ENCODE measurements at regions not wholly inside any gene's neighbourhood (a gene's known extent, or its start where the extent isn't known, plus 50 kb on each side); places are given as distances from the start of the nearest gene placed in this dataset.

GRCh38 chr6:56407883-56408410, 160.6 kb upstream of the COL21A1 start:
- DNase-seq (ENCODE audit: low read depth in 2 of 3, low spot score in 2 of 3), result no peak

GRCh38 chr6:56406276-56407269, 159.2 kb upstream of the COL21A1 start:
- no peak for DNase-seq (ENCODE audit: low read depth in 2 of 3, low spot score in 2 of 3)

GRCh38 chr6:56404599-56404998, 157.2 kb upstream of the COL21A1 start:
- no peak for DNase-seq (ENCODE audit: low read depth in 2 of 3, low spot score in 2 of 3)

- DNase-seq (ENCODE audit: low read depth in 2 of 3, low spot score in 2 of 3), result no peak
These were observed 156.4 kb upstream of the COL21A1 start for GRCh38 chr6:56403745-56404144.

GRCh38 chr6:56401477-56402070, 154.2 kb upstream of the COL21A1 start:
- DNase-seq (ENCODE audit: low read depth in 2 of 3, low spot score in 2 of 3), result no peak

DNA sequence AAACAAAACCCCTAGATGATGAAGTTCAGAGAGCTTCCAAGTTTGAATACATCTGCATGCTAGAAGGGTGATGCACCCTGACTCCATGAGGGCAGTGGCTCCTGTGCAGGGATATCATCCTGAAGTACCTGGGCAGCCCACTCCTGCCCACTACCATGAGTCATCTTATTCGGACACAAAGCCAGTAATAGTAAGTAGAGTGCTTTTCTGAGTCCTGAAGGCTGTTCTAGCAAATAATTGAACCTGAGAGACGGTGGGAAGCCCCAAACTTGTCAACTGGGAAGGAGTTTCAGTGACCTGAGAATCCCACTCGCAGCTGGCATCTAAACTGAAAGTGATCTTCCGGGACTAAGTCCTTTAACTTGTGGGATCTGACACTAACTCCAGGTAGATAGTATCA, 152.9 kb upstream of the COL21A1 start:
- no peak for DNase-seq (ENCODE audit: low read depth in 2 of 3, low spot score in 2 of 3)

- no peak for DNase-seq (ENCODE audit: low read depth in 2 of 3, low spot score in 2 of 3)
These were observed 152.4 kb upstream of the COL21A1 start for GRCh38 chr6:56399672-56400263.

- DNase-seq (ENCODE audit: low read depth in 2 of 3, low spot score in 2 of 3), result no peak
These were observed 151.9 kb upstream of the COL21A1 start for GRCh38 chr6:56399250-56399671.

- no peak for DNase-seq (ENCODE audit: low read depth in 2 of 3, low spot score in 2 of 3)
These were observed 149.1 kb upstream of the COL21A1 start for GRCh38 chr6:56396435-56396834.

DNA sequence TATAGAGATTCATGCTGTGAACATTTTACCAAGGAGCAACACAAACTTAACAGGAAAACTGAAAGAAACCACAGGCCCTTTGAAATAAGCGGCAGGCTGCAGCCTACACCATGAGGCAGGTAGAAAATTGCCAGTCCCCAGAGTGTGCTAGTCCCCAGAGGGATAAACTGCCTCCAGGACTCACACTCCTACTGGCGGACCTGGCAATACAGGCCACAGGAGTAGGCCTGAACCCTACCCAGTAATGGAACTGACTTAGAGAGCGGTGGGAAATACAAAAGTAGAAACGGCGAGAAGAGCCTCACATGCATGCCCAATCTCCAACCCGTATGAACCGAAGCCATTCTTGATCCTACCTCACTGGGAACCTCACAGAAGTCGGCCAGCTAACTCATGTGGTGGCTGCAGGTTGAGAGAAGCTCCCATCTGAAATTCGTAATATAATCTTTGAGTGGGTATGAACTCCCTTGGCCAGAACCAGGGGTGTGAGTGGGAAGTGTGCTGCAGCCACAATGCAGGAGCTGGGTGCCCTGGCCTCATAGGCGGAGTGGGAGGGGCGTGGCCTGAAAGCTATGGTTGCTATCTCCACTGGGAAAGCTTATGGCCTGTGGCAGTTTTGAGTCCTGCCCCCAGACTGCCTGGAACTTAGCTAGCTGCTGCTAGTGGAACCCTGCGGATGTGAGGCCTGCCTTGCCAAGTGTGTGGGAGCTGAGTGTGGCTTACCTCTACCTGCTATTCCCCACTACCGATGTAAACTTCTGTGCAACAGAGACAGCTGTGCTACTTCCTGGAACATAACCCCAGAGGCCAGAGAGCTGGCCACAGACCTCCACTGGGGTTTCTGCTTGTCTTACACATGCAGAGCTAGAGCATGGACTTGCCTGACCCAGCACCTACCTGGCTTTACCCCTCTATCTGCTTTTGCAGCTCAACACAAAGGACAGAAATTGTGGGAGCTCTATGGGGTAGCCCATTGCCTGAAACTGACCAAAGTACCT, 146.5 kb upstream of the COL21A1 start:
- no peak for DNase-seq (ENCODE audit: low read depth in 2 of 3, low spot score in 2 of 3)

DNA sequence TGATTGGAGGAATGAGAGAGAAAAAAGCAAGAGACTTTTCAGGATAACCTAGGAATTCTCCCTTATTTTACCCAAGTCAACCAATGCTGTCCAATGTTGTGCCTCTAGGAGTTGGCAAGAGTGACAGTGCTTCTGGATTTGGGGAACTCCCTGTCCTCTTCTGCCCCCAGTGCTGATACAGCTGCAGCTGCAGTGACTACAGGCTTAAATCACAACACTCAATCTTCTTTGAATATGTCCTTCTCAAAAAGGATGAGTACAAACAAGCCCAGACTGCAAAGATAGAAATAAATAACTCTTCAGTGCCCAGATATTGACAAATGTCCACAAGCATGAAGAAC, 141.0 kb upstream of the COL21A1 start:
- DNase-seq (ENCODE audit: low read depth in 2 of 3, low spot score in 2 of 3), result no peak

DNA sequence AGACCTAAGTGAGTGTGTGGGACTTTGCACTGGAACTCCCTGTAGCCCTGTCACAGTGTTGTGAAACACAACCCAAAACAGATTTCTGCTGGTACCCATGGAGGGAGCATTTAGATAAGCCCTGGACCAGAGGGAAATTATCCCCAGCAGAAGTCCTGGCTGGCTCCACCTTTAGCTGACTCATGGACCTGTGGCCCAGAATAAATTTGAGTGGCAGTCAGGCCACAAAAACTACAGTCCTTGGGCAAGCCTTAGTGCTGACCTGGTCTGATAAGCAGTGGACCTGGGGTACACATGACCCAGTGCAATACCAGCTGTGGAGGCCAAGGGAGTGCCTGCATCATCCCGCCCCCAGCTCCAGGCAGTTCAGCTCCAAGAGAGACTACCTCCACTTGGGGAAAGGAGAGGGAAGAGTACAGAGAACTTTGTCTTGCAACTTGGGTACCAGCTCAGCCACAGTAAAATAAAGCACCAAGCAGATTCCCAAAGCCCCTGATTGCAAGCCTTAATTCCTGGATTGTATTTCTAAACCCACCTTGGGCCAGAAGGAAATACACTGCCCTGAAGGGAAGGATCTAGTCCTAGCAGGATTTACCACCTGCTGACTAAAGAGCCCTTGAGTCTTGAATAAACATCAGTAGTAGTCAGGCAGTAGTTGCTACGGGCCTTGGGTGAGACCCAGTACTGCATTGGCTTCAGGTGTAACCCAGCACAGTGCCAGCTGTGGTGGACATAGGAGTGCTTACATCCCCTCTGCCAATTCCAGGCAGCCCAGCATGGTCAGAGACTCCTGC, 140.4 kb upstream of the COL21A1 start:
- DNase-seq (ENCODE audit: low read depth in 2 of 3, low spot score in 2 of 3), result no peak

- DNase-seq (ENCODE audit: low read depth in 2 of 3, low spot score in 2 of 3), result no peak
These were observed 139.3 kb upstream of the COL21A1 start for GRCh38 chr6:56386717-56387116.

- DNase-seq (ENCODE audit: low read depth in 2 of 3, low spot score in 2 of 3), result no peak
These were observed 138.7 kb upstream of the COL21A1 start for GRCh38 chr6:56385981-56386593.

GRCh38 chr6:56383160-56383559, 135.8 kb upstream of the COL21A1 start:
- DNase-seq (ENCODE audit: low read depth in 2 of 3, low spot score in 2 of 3), result no peak

- DNase-seq (ENCODE audit: low read depth in 2 of 3, low spot score in 2 of 3), result no peak
These were observed 135.1 kb upstream of the COL21A1 start for GRCh38 chr6:56382416-56382940.

DNA sequence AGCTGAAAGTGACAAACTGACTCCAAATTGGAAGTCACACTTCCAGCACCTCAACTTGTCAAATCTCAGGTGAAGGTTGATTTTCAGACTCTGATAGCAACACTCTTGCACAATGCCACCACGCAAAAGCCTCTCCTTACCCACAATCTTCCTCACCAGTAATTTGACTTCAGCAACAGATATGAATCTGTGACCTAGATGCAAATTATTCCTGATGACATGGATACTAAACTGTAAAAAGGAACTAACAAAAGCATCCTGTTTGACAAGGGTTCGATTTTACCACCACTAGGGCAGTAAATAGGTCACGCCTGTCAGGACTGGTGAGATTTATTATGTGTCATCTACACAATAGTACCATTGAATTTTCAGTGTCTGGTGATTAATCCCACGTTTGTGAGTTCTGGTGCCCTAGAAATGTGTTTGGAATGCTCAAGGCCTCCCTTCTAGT, 134.4 kb upstream of the COL21A1 start:
- DNase-seq (ENCODE audit: low read depth in 2 of 3, low spot score in 2 of 3), result no peak

- no peak for DNase-seq (ENCODE audit: low read depth in 2 of 3, low spot score in 2 of 3)
These were observed 133.1 kb upstream of the COL21A1 start for GRCh38 chr6:56380476-56380875.

- no peak for DNase-seq (ENCODE audit: low read depth in 2 of 3, low spot score in 2 of 3)
These were observed 131.7 kb upstream of the COL21A1 start for GRCh38 chr6:56378966-56379585.

Data from activated CD8-positive, alpha-beta memory T cell treated with anti-CD3 and anti-CD28 coated beads for 48 hours (primary cell).